HG03460 (cell line): ENCODE measurements at regions not wholly inside any gene's neighbourhood (a gene's known extent, or its start where the extent isn't known, plus 50 kb on each side); places are given as distances from the start of the nearest gene placed in this dataset.
"Not testable (repeated sequence)": the region's sequence is repeated elsewhere in the genome, so short reads cannot be mapped to it uniquely, and the experiment has no call there.

Experiments used
- ATAC-seq: cut with Tn5 transposase; IDR thresholded peaks from one replicate; pipeline ENCODE4 v1.9.1; 2021; ENCODE audit not compliant: unreplicated experiment

DNA sequence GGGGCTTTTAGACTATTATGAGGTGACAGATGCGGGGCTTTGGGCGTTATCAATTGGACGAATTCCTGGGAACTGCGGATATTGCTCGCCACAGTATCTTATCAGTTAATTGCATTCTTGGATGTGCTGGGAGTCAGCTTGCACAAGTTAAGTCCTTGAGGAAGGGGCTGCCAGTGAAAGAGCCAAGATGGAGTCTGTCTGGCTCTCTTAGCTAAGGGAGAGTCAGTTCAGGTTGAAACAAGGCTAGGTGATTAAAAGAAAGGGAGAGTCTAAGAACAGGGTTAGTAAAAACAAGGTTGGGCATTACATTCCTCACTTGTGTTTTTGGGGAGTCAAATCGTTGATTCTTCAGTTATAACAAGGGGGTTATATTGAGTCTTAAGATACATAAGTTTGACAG lies 162.5 kb upstream of the CCZ1B start:
- ATAC-seq = not testable (repeated sequence)

- not testable (repeated sequence) for ATAC-seq
Measured at GRCh38 chr7:6989968-6990367, 163.9 kb upstream of the CCZ1B start.

GRCh38 chr7:6990426-6991152 lies 164.5 kb upstream of the CCZ1B start:
- not testable (repeated sequence) for ATAC-seq

DNA sequence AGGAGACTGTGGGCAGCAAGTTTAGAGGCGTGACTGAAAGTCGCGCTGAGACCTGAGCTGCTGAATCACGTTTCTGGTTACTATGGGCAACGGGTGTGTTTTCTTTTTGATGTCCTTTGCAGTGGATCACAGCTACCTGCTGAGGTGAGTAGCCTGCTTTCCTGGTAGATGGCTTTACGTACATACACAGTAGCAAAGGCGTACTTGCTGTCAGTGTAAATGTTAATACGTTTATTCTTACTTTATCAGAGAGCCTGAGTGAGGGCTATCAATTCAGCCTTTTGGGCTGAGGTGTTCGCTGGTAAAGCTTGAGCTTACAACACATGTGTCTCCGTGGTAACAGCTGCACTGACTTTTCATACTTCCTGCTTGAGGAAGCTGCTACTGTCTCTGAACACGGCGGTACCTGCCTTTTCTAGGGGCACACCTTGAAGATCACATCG lies 165.1 kb upstream of the CCZ1B start:
- not testable (repeated sequence) for ATAC-seq

DNA sequence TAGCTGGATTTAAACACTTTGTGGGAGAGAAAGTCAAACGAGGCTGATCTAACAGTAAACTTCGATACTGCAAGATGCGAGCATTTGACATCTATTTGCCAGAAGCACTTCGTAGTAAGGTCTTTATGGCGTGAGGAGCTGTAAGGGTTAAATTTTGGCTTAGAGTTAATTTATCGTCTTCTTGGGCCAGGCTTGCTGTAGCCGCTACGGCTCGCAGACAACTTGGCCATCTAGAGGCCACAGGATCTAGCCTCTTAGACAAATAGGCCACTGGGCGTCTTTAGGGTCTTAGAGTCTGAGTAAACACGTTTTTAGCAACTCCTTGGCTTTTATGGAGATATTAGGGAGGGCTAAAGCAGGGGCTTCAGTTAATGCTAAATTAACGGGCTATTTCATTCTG lies 165.6 kb upstream of the CCZ1B start:
- ATAC-seq = not testable (repeated sequence)

DNA sequence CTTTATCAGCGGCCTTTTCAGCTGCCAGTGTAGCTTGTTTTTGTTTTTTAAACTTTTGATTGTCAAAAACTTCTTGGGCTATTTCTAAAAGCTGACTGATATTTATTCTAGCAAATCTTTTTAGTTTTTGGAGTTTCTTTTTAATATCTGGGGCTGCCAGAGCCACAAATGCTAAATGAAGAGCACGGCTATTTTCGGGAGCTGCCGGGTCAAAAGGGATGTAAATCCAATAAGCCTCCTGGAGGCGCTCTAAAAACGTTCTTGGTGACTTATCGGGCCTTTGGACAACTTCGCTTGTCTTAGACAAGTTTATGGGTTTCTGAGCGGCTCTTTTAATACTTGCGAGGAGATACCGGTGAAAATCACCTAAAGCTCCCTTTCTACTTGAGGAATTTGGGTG lies 166.1 kb upstream of the CCZ1B start:
- ATAC-seq = not testable (repeated sequence)

GRCh38 chr7:6995026-6995425 lies 169.0 kb upstream of the CCZ1B start:
- not testable (repeated sequence) for ATAC-seq

DNA sequence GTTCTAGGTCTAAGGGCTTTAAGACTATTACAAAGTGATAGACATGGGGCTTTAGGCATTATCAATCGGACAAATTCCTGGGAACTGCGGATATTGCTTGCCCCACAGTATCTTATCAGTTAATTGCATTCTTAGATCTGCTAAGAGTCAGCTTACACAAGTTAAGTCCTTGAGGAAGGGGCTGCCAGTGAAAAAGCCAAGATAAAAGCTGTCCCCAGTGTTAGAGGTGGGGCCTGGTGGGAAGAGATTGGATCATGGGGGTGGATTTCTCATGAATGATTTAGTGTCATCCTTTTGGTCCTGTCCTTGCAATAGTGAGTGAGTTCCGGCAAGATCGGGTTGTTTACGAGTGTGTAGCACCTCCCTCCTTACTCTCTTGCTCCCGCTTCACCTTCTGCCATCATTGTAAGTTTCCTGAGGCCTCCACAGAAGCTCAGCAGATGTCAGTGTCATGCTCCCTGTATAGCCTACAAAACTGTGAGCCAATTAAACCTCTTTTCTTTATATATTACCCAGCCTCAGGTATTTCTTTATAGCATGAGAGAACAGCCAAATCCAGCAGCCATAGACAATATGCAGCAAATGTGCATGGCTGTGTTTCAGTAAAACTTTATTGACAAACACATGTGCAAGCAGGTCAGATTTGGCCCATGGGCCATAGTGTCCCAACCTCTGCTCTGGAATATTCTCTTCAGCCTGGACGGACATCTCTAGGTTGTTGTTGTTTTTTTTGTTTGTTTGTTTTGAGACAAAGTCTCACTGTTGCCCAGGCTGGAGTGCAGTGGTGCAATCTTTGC lies 169.6 kb upstream of the CCZ1B start:
- ATAC-seq = not testable (repeated sequence)

- ATAC-seq = not testable (repeated sequence)
Measured at GRCh38 chr7:6999067-6999666, 173.1 kb upstream of the CCZ1B start.

DNA sequence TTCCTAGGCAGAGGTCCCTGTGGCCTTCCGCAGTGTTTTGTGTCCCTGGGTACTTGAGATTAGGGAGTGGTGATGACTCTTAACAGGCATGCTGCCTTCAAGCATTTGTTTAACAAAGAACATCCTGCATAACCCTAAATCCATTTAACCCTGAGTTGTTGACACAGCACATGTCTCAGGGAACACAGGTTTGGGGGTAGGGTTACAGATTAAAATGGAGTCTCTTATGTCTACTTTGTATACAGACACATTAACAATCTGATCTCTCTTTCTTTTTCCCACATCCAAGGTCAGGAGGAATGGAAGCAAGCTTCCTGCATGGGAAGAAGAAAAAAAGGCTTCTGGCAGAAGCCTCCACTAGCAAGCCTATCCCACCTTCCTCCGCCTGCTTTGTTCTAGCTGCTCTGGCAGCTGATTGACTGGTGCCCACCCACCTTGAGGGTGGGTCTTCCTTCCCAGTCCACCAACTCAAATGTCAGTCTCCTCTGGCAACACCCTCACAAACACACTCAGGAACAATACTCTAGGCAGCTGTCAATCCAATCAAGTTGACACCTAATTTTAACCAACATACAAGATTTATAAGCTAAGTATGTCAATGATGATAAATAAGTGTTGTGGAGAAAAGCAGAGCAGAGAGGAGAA lies 176.5 kb upstream of the CCZ1B start:
- ATAC-seq = no peak

GRCh38 chr7:7005303-7005702 lies 177.0 kb upstream of the C1GALT1 start:
- ATAC-seq = no peak

- ATAC-seq = not testable (repeated sequence)
Measured at GRCh38 chr7:7005949-7006348, 176.4 kb upstream of the C1GALT1 start.

DNA sequence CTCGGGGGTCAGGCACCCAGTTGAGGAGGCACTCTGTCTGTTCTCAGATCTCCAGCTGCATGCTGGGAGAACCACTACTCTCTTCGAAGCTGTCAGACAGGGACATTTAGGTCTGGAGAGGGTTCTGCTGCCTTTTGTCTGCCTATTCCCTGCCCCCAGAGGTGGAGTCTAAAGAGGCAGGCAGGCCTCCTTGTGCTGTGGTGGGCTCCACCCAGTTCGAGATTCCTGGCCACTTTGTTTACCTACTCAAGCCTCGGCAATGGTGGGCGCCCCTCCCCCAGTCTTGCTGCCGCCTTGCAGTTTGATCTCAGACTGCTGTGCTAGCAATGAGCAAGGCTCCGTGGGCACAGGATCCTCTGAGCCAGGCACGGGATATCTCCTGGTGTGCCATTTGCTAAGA lies 171.1 kb upstream of the C1GALT1 start:
- not testable (repeated sequence) for ATAC-seq

DNA sequence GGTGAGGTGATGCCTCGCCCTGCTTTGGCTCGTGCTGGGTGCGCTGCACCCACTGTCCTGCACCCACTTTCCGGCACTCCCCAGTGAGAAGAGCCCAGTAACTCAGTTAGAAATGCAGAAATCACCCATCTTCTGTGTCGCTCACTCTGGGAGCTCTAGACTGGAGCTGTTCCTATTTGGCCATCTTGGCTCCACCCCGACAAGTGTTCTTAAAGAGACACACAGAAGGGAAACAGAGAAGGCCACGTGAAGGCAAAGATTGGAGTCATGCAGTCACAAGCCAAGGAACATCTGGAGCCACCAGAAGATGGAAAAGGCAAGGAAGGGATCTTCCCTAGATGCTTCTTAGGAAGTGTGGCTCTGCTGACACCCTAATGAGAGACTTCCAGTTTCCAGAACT lies 170.6 kb upstream of the C1GALT1 start:
- ATAC-seq = not testable (repeated sequence)

GRCh38 chr7:7014827-7015595 lies 167.3 kb upstream of the C1GALT1 start:
- ATAC-seq = no peak

- no peak for ATAC-seq
Measured at GRCh38 chr7:7017707-7018280, 164.6 kb upstream of the C1GALT1 start.

GRCh38 chr7:7018290-7018689 lies 164.1 kb upstream of the C1GALT1 start:
- no peak for ATAC-seq

DNA sequence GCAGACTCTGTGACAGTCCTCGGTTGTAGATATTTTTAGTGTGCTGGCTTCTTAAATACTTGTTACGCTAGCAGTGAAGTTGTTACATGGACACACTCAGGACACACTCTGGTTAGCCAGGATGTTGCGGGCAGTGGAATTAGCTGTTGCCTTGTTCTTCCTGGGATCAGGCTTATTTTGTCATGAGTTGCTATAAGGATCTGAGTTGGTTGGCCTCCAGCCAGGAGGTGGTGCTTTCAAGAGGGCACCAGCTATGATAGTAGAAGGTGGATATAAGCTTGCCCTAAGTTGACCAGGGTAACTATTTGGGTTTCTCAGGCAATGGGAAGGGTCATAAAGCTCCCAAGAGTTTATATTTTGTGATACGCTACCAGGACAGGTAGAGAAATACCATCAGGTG lies 150.1 kb upstream of the C1GALT1 start:
- ATAC-seq = no peak

GRCh38 chr7:7035851-7036250 lies 146.5 kb upstream of the C1GALT1 start:
- ATAC-seq = no peak

DNA sequence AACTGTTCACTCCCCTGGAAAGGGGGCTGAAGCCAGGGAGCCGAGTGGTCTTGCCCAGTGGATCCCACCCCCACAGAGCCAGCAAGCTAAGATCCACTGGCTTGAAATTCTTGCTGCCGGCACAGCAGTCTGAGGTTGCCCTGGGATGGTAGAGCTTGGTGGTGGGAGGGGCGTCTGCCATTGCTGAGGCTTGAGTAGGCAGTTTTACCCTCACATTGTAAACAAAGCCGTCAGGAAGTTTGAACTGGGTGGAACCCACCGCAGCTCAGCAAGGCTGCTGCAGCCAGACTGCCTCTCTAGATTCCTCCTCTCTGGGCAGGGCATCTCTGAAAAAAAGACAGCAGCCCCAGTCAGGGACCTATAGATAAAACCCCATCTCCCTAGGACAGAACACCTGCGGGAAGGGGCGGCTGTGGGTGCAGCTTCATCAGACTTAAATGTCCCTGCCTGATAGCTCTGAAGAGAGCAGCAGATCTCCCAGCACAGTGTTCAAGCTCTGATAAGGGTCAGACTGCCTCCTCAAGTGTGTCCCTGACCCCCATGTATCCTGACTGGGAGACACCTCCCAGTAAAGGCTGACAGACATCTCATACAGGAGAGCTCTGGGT lies 140.0 kb upstream of the C1GALT1 start:
- not testable (repeated sequence) for ATAC-seq
